ENCODE measurements at regions not wholly inside any gene's neighbourhood (a gene's known extent, or its start where the extent isn't known, plus 50 kb on each side); places are given as distances from the start of the nearest gene placed in this dataset.

- Histone ChIP-seq H3K4me3 (ENCODE audit: low read depth, low read length) (no peak overlapping the region), H3K36me3 (ENCODE audit: control insufficient read depth in 2 of 2, insufficient read depth in 1 of 2, low read length in 2 of 2) (no peaks in the 10 kb centered on the region), H3K9me3 (ENCODE audit: control insufficient read depth, insufficient read depth, low read depth, low read length) (no peaks in the 10 kb centered on the region), H3K4me1 (ENCODE audit: control insufficient read depth, insufficient read depth, low read length) (no peaks in the 10 kb centered on the region), H3K27ac (ENCODE audit: extremely low read depth, low read depth, low read length) (no peak overlapping the region)
- POLR2A ChIA-PET, result no interaction called here
- CTCF ChIA-PET, result no interaction called here
- TF ChIP-seq ZNF830 (tag by site-specific recombination; IDR thresholded peaks at IDR 0.05; ENCODE audit: low read depth) (no peak), ZNF548 (tag by site-specific recombination; IDR thresholded peaks at IDR 0.05) (no peak), ZNF19 (tag by site-specific recombination; IDR thresholded peaks at IDR 0.05; ENCODE audit: low read depth) (no peak), YY2 (tag by site-specific recombination; IDR thresholded peaks at IDR 0.05) (no peak), ZNF510 (tag by site-specific recombination; IDR thresholded peaks at IDR 0.05; ENCODE audit: insufficient replicate concordance) (no peak)
These were observed 465.0 kb downstream of the TAF11L14 start for GRCh38 chr5:18099261-18099660.

DNA sequence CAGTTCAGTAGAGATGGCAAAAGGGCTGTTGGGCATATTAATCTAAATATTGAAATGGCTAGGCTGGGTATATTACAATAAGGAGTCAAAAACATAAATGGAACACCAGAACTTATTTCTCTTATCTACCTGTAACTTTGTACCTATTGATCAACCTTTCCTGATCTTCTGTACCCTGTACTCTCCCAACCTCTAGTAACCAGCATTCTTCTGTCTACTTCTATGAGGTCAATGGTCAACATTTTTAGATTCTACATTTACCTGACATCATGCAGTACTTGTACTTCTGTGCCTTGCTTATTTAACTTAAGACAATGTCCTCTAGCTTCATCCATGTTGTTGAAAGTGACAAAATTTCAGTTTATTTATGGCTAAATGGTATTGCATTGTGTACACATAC, 467.3 kb downstream of the TAF11L14 start:
- no peak overlapping the region for H3K27ac ChIP-seq (ENCODE audit: extremely low read depth, low read depth, low read length)
- H3K4me1 ChIP-seq (ENCODE audit: control insufficient read depth, insufficient read depth, low read length), result no peaks in the 10 kb centered on the region
- ChIA-PET CTCF (no interaction called here), POLR2A (no interaction called here)
- H3K9me3 ChIP-seq (ENCODE audit: control insufficient read depth, insufficient read depth, low read depth, low read length), result no peaks in the 10 kb centered on the region
- H3K4me3 ChIP-seq (ENCODE audit: low read depth, low read length), result no peak overlapping the region
- H3K36me3 ChIP-seq (ENCODE audit: control insufficient read depth in 2 of 2, insufficient read depth in 1 of 2, low read length in 2 of 2), result no peaks in the 10 kb centered on the region
- TF ChIP-seq, protein P1, sequence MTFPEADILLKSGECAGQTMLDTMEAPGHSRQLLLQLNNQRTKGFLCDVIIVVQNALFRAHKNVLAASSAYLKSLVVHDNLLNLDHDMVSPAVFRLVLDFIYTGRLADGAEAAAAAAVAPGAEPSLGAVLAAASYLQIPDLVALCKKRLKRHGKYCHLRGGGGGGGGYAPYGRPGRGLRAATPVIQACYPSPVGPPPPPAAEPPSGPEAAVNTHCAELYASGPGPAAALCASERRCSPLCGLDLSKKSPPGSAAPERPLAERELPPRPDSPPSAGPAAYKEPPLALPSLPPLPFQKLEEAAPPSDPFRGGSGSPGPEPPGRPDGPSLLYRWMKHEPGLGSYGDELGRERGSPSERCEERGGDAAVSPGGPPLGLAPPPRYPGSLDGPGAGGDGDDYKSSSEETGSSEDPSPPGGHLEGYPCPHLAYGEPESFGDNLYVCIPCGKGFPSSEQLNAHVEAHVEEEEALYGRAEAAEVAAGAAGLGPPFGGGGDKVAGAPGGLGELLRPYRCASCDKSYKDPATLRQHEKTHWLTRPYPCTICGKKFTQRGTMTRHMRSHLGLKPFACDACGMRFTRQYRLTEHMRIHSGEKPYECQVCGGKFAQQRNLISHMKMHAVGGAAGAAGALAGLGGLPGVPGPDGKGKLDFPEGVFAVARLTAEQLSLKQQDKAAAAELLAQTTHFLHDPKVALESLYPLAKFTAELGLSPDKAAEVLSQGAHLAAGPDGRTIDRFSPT (tag by site-specific recombination; IDR thresholded peaks at IDR 0.05), result no peak
- TF ChIP-seq ZFP69B (tag by site-specific recombination; IDR thresholded peaks at IDR 0.05) (no peak), ZNF184 (tag by site-specific recombination; IDR thresholded peaks at IDR 0.05) (no peak), ZNF138 (tag by site-specific recombination; IDR thresholded peaks at IDR 0.05; ENCODE audit: borderline replicate concordance) (no peak), ZNF626 (tag by site-specific recombination; IDR thresholded peaks at IDR 0.05) (no peak), HOXC10 (CRISPR knock-in tag; IDR thresholded peaks at IDR 0.05) (no peak), ZNF510 (tag by site-specific recombination; IDR thresholded peaks at IDR 0.05; ENCODE audit: insufficient replicate concordance) (no peak), ZNF513 (tag by site-specific recombination; IDR thresholded peaks at IDR 0.05) (no peak), ZNF148 (tag by site-specific recombination; IDR thresholded peaks at IDR 0.05; ENCODE audit: borderline replicate concordance) (no peak), ZBTB21 (tag by site-specific recombination; IDR thresholded peaks at IDR 0.05) (no peak), ELK4 (IDR thresholded peaks at IDR 0.05; ENCODE audit: borderline replicate concordance, low read depth, low read length) (no peak), MYNN (tag by site-specific recombination; IDR thresholded peaks at IDR 0.05; ENCODE audit: borderline replicate concordance) (no peak), ZNF274 (IDR thresholded peaks at IDR 0.05; ENCODE audit: low read length) (no peak), ZNF274 (tag by site-specific recombination; IDR thresholded peaks at IDR 0.05; ENCODE audit: borderline replicate concordance) (no peak), ZBTB6 (tag by site-specific recombination; IDR thresholded peaks at IDR 0.05) (no peak), KLF10 (tag by site-specific recombination; IDR thresholded peaks at IDR 0.05) (no peak), SCRT1 (tag by site-specific recombination; IDR thresholded peaks at IDR 0.05; ENCODE audit: borderline replicate concordance) (no peak), ZNF366 (tag by site-specific recombination; conservative IDR thresholded peaks at IDR 0.05) (no peak), TRIM28 (IDR thresholded peaks at IDR 0.05; ENCODE audit: borderline replicate concordance, low read length) (no peak)
- TF ChIP-seq, protein P2, sequence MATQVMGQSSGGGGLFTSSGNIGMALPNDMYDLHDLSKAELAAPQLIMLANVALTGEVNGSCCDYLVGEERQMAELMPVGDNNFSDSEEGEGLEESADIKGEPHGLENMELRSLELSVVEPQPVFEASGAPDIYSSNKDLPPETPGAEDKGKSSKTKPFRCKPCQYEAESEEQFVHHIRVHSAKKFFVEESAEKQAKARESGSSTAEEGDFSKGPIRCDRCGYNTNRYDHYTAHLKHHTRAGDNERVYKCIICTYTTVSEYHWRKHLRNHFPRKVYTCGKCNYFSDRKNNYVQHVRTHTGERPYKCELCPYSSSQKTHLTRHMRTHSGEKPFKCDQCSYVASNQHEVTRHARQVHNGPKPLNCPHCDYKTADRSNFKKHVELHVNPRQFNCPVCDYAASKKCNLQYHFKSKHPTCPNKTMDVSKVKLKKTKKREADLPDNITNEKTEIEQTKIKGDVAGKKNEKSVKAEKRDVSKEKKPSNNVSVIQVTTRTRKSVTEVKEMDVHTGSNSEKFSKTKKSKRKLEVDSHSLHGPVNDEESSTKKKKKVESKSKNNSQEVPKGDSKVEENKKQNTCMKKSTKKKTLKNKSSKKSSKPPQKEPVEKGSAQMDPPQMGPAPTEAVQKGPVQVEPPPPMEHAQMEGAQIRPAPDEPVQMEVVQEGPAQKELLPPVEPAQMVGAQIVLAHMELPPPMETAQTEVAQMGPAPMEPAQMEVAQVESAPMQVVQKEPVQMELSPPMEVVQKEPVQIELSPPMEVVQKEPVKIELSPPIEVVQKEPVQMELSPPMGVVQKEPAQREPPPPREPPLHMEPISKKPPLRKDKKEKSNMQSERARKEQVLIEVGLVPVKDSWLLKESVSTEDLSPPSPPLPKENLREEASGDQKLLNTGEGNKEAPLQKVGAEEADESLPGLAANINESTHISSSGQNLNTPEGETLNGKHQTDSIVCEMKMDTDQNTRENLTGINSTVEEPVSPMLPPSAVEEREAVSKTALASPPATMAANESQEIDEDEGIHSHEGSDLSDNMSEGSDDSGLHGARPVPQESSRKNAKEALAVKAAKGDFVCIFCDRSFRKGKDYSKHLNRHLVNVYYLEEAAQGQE (tag by site-specific recombination; IDR thresholded peaks at IDR 0.05), result no peak

Measured in HEK293 (cell line).